Activated T-cell treated with anti-CD3 and anti-CD28 coated beads, Interleukin-2, amount 50 U/mL, for 24 hours (primary cell): ENCODE measurements at regions not wholly inside any gene's neighbourhood (a gene's known extent, or its start where the extent isn't known, plus 50 kb on each side); places are given as distances from the start of the nearest gene placed in this dataset.

ENCODE experiments used
- DNase-seq: peaks from one replicate; pipeline ENCODE4 v3.0.0-alpha.2; 2020
- H3K27ac Mint-ChIP-seq: 2 replicates; pipeline ENCODE4 v1.8.0; 2020; ENCODE audit warnings: mild to moderate bottlenecking, mixed read lengths
- H3K27me3 Mint-ChIP-seq: 2 replicates; pipeline ENCODE4 v1.8.0; 2020; ENCODE audit warnings: mixed read lengths
- H3K36me3 Mint-ChIP-seq: 2 replicates; pipeline ENCODE4 v1.8.0; 2020; ENCODE audit warnings: low read depth, mixed read lengths
- H3K4me1 Mint-ChIP-seq: 2 replicates; pipeline ENCODE4 v1.8.0; 2020; ENCODE audit warnings: low read depth, mixed read lengths
- H3K4me3 Mint-ChIP-seq: 2 replicates; pipeline ENCODE4 v1.8.0; 2020; ENCODE audit warnings: mild to moderate bottlenecking, moderate library complexity, mixed read lengths
- H3K9me3 Mint-ChIP-seq: 2 replicates; pipeline ENCODE4 v1.8.0; 2020; ENCODE audit warnings: mixed read lengths

DNA sequence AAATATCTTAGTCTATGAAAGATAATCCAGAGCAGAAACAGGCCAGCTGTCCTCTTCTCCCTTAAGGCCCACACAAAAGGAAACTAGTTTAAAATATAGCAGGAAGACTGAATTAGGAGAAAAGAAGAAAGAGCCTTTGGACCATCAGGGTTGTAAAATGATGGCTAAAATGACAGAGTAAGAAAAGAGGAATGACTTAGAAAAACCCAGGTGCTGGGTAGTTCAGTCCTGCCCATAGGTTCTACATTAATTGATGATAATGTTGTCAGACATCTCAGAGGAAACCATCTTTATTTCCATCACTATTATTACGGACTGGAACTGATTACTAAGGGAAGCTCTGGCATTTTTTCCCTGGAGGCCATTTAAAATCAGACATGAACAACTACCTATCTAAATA lies 142.8 kb upstream of the STT3B start:
- H3K36me3 Mint-ChIP-seq = no peaks in the 10 kb centered on the region
- no peak overlapping the region for H3K27ac Mint-ChIP-seq
- peaks cover 9% of the 10 kb centered on the region for H3K9me3 Mint-ChIP-seq
- H3K27me3 Mint-ChIP-seq = no peaks in the 10 kb centered on the region
- DNase-seq = no peak
- H3K4me1 Mint-ChIP-seq = peaks cover 8% of the 10 kb centered on the region
- H3K4me3 Mint-ChIP-seq = no peak overlapping the region

- Mint-ChIP-seq H3K4me1 (peaks cover 8% of the 10 kb centered on the region), H3K36me3 (no peaks in the 10 kb centered on the region), H3K27me3 (no peaks in the 10 kb centered on the region), H3K9me3 (peaks cover 9% of the 10 kb centered on the region), H3K4me3 (no peak overlapping the region), H3K27ac (no peak overlapping the region)
- DNase-seq = no peak
Observed at GRCh38 chr3:31390466-31390865, 142.3 kb upstream of the STT3B start.

- H3K4me3 Mint-ChIP-seq = no peak overlapping the region
- H3K27me3 Mint-ChIP-seq = no peaks in the 10 kb centered on the region
- peaks cover 8% of the 10 kb centered on the region for H3K4me1 Mint-ChIP-seq
- no peaks in the 10 kb centered on the region for H3K36me3 Mint-ChIP-seq
- H3K27ac Mint-ChIP-seq = no peak overlapping the region
- no peak for DNase-seq
- H3K9me3 Mint-ChIP-seq = peaks cover 9% of the 10 kb centered on the region
Observed at GRCh38 chr3:31391150-31391549, 141.6 kb upstream of the STT3B start.

GRCh38 chr3:31392568-31392967 lies 140.2 kb upstream of the STT3B start:
- H3K27me3 Mint-ChIP-seq = no peaks in the 10 kb centered on the region
- no peak for DNase-seq
- H3K4me1 Mint-ChIP-seq = peaks cover 8% of the 10 kb centered on the region
- no peak overlapping the region for H3K4me3 Mint-ChIP-seq
- no peaks in the 10 kb centered on the region for H3K36me3 Mint-ChIP-seq
- peaks cover 1% of the 10 kb centered on the region for H3K9me3 Mint-ChIP-seq
- H3K27ac Mint-ChIP-seq = no peak overlapping the region

DNA sequence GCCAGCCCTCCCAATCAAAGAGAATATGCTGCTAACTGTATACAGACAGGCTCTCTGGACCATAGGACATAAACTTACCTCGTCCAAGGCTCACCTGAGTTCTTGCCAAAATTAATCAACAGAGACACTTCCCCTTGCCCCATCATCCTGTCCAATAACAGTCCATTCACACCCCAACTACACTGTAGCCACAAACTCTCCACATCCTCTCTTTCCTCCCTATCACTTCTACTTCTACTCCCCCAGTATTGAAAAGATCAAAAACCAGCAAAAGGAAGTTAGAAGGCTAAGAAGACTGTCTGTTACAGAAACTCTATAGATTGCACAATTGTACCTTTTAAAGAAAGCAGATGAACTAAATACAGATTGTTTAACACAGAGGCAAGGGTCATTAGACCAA lies 133.5 kb upstream of the STT3B start:
- Mint-ChIP-seq H3K4me1 (peaks cover 20% of the 10 kb centered on the region), H3K27ac (no peak overlapping the region), H3K27me3 (no peaks in the 10 kb centered on the region), H3K36me3 (no peaks in the 10 kb centered on the region), H3K9me3 (no peaks in the 10 kb centered on the region), H3K4me3 (no peak overlapping the region)
- no peak for DNase-seq

GRCh38 chr3:31402117-31402516 lies 130.6 kb upstream of the STT3B start:
- no peak overlapping the region for H3K4me3 Mint-ChIP-seq
- no peaks in the 10 kb centered on the region for H3K36me3 Mint-ChIP-seq
- H3K9me3 Mint-ChIP-seq = no peaks in the 10 kb centered on the region
- DNase-seq = no peak
- no peak overlapping the region for H3K27ac Mint-ChIP-seq
- no peaks in the 10 kb centered on the region for H3K27me3 Mint-ChIP-seq
- H3K4me1 Mint-ChIP-seq = peaks cover 20% of the 10 kb centered on the region

GRCh38 chr3:31403197-31403596 lies 129.5 kb upstream of the STT3B start:
- Mint-ChIP-seq H3K27ac (no peak overlapping the region), H3K4me3 (no peak overlapping the region), H3K27me3 (no peaks in the 10 kb centered on the region), H3K36me3 (no peaks in the 10 kb centered on the region), H3K4me1 (peaks cover 20% of the 10 kb centered on the region), H3K9me3 (no peaks in the 10 kb centered on the region)
- DNase-seq = no peak

GRCh38 chr3:31404871-31405270 lies 127.9 kb upstream of the STT3B start:
- Mint-ChIP-seq H3K36me3 (no peaks in the 10 kb centered on the region), H3K4me1 (peaks cover 14% of the 10 kb centered on the region), H3K4me3 (no peak overlapping the region), H3K9me3 (no peaks in the 10 kb centered on the region), H3K27me3 (no peaks in the 10 kb centered on the region), H3K27ac (no peak overlapping the region)
- no peak for DNase-seq

DNA sequence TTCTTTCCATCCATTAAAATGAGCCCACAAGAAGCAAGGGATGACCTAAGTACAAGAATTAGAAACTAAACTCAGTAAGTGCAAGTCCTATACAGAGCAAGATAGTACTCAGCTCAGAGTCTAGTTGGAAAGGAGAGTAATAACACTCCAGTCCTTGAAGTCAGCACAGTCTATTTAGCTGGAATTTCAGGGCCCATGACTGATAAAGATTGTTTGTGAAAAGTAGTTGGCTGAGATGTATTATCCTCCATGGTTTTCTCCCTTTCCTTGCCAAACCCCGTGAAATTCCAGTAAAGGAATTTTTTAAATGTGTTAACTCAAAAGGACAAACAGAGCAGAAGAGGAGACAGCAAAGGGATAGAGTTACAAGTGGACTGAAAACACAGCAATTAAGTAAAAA lies 127.2 kb upstream of the STT3B start:
- H3K27ac Mint-ChIP-seq = no peak overlapping the region
- H3K9me3 Mint-ChIP-seq = no peaks in the 10 kb centered on the region
- no peaks in the 10 kb centered on the region for H3K36me3 Mint-ChIP-seq
- peaks cover 12% of the 10 kb centered on the region for H3K4me1 Mint-ChIP-seq
- H3K4me3 Mint-ChIP-seq = no peak overlapping the region
- H3K27me3 Mint-ChIP-seq = no peaks in the 10 kb centered on the region
- no peak for DNase-seq

GRCh38 chr3:31406896-31407295 lies 125.8 kb upstream of the STT3B start:
- no peak for DNase-seq
- H3K9me3 Mint-ChIP-seq = no peaks in the 10 kb centered on the region
- H3K27me3 Mint-ChIP-seq = no peaks in the 10 kb centered on the region
- H3K27ac Mint-ChIP-seq = no peak overlapping the region
- no peaks in the 10 kb centered on the region for H3K36me3 Mint-ChIP-seq
- H3K4me1 Mint-ChIP-seq = peaks cover 12% of the 10 kb centered on the region
- H3K4me3 Mint-ChIP-seq = no peak overlapping the region

DNA sequence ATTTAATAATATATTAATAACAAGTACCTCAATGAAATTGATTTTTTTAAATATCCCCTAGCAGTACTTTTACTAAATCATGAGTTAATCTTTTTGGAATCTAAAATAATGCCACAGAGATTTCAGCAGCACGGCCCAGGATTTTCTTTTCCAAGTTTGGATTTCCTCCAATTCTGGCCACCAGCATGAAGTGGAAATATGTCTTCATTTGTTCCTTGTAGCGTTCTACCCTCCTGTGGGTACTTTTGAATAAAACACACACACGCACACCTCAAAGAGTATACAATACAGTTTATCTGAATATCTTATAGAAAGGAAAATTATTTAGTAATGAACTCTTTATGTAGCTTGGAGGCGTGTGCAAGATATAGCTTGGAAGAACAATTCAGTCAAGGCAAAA lies 125.1 kb upstream of the STT3B start:
- Mint-ChIP-seq H3K36me3 (no peaks in the 10 kb centered on the region), H3K4me3 (no peak overlapping the region), H3K27ac (no peak overlapping the region), H3K4me1 (peaks cover 7% of the 10 kb centered on the region), H3K27me3 (no peaks in the 10 kb centered on the region), H3K9me3 (no peaks in the 10 kb centered on the region)
- no peak for DNase-seq

- Mint-ChIP-seq H3K27ac (no peak overlapping the region), H3K36me3 (no peaks in the 10 kb centered on the region), H3K27me3 (no peaks in the 10 kb centered on the region), H3K9me3 (no peaks in the 10 kb centered on the region), H3K4me1 (peaks cover 7% of the 10 kb centered on the region), H3K4me3 (no peak overlapping the region)
- no peak for DNase-seq
Observed at GRCh38 chr3:31408720-31409119, 124.0 kb upstream of the STT3B start.

DNA sequence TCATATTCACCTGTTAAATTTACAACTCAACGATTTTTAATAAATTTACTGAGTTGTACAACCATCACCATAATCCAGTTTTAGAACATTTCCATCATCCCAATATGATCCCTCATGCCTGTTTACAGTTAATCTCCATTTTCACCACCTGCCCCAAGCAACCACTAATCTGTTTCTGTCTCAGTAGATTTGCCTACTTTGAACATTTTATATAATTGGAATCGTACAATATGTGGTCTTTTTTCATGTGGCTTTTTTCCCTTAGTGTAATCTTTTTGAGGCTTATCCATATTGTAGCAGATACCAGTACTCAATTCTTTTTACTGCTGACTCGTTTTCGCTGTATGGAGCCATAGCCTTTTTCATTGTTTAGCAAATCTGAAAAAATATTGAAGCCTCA lies 123.3 kb upstream of the STT3B start:
- no peak overlapping the region for H3K4me3 Mint-ChIP-seq
- no peak for DNase-seq
- no peaks in the 10 kb centered on the region for H3K27me3 Mint-ChIP-seq
- H3K36me3 Mint-ChIP-seq = no peaks in the 10 kb centered on the region
- no peaks in the 10 kb centered on the region for H3K9me3 Mint-ChIP-seq
- H3K4me1 Mint-ChIP-seq = peaks cover 7% of the 10 kb centered on the region
- H3K27ac Mint-ChIP-seq = no peak overlapping the region

DNA sequence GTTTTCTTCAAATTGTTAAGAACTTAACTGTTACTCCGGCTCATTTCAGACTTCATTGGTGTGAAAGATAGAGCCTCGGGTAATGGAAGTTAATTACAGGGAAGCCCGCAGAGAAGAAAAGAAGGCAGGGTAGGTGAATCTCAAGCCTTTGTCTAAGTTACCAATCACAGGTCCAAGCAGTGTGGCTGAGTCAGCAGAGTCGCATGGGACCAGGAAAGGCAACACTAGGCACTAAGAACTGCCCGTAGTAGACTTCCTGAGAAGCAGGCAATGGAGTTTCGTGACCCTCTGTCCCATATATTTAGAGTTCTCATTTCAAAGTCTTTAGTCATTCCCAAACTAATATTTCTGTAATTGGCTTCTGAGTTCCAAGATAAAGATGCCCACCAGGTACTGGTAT lies 122.9 kb upstream of the STT3B start:
- Mint-ChIP-seq H3K36me3 (no peaks in the 10 kb centered on the region), H3K27me3 (no peaks in the 10 kb centered on the region), H3K4me1 (peaks cover 7% of the 10 kb centered on the region), H3K9me3 (no peaks in the 10 kb centered on the region), H3K27ac (no peak overlapping the region), H3K4me3 (no peak overlapping the region)
- DNase-seq = no peak

GRCh38 chr3:31410411-31410810 lies 122.3 kb upstream of the STT3B start:
- Mint-ChIP-seq H3K4me3 (no peak overlapping the region), H3K4me1 (peaks cover 7% of the 10 kb centered on the region), H3K27ac (no peak overlapping the region), H3K9me3 (no peaks in the 10 kb centered on the region), H3K27me3 (no peaks in the 10 kb centered on the region), H3K36me3 (no peaks in the 10 kb centered on the region)
- DNase-seq = no peak

GRCh38 chr3:31412832-31413231 lies 119.9 kb upstream of the STT3B start:
- Mint-ChIP-seq H3K27me3 (no peaks in the 10 kb centered on the region), H3K36me3 (no peaks in the 10 kb centered on the region), H3K4me3 (no peak overlapping the region)

More at GRCh38 chr3:31412832-31413231, 119.9 kb upstream of the STT3B start:
- H3K4me1 Mint-ChIP-seq = peaks cover 7% of the 10 kb centered on the region
- DNase-seq = no peak
- no peaks in the 10 kb centered on the region for H3K9me3 Mint-ChIP-seq
- H3K27ac Mint-ChIP-seq = no peak overlapping the region
